Hepatocyte (in vitro differentiated cells): ENCODE measurements at regions not wholly inside any gene's neighbourhood (a gene's known extent, or its start where the extent isn't known, plus 50 kb on each side); places are given as distances from the start of the nearest gene placed in this dataset.

Experiments used
- CTCF ChIP-seq: fragments of 200-600 bp; sonication (generic); IDR thresholded peaks from 2 replicates; pipeline ENCODE4 v1.5.1; 2016; ENCODE audit warnings: antibody characterized with exemption, mild to moderate bottlenecking; ENCODE audit not compliant: poor library complexity
- EZH2 ChIP-seq: fragments of 200-600 bp; sonication (generic); IDR thresholded peaks from 2 replicates; pipeline ENCODE4 v1.6.1; 2016; ENCODE audit warnings: antibody characterized with exemption, mild to moderate bottlenecking, borderline replicate concordance
- EZH2phosphoT487 ChIP-seq: fragments of 200-600 bp; sonication (generic); IDR thresholded peaks from one replicate; pipeline ENCODE4 v1.6.1; 2018; ENCODE audit warnings: antibody characterized with exemption, mild to moderate bottlenecking, low read depth, moderate library complexity; ENCODE audit not compliant: unreplicated experiment, severe bottlenecking

- no peak for TF ChIP-seq CTCF
- no peak for TF ChIP-seq EZH2phosphoT487
- TF ChIP-seq EZH2, result no peak
Measured at GRCh38 chr3:6809349-6809748, 51.6 kb upstream of the GRM7 start.
